Prostate gland (tissue), 2 donors: ENCODE measurements at regions not wholly inside any gene's neighbourhood (a gene's known extent, or its start where the extent isn't known, plus 50 kb on each side); places are given as distances from the start of the nearest gene placed in this dataset.

Experiments used
- POLR2A ChIP-seq: fragments of 450-650 bp; IDR thresholded peaks from one replicate; pipeline ENCODE4 v1.6.1; 2016; ENCODE audit warnings: antibody characterized with exemption, mild to moderate bottlenecking
- POLR2AphosphoS5 ChIP-seq: sonication (generic); formaldehyde crosslinking; IDR thresholded peaks from one replicate; pipeline ENCODE4 v1.6.1; 2017; ENCODE audit warnings: antibody characterized with exemption
- TF ChIP-seq, protein P1 (sequence below), 4 experiments: fragments of 200-600 bp in 2 of 4; fragments of 450-650 bp in 2 of 4; sonication (generic) in 2 of 4; IDR thresholded peaks; 1 replicate in 3 of 4; 2 replicates in 1 of 4; pipeline ENCODE4 v1.5.1; 2016 to 2019; ENCODE audit warnings: antibody characterized with exemption in 4 of 4, mild to moderate bottlenecking in 2 of 4, moderate library complexity in 2 of 4

DNA sequence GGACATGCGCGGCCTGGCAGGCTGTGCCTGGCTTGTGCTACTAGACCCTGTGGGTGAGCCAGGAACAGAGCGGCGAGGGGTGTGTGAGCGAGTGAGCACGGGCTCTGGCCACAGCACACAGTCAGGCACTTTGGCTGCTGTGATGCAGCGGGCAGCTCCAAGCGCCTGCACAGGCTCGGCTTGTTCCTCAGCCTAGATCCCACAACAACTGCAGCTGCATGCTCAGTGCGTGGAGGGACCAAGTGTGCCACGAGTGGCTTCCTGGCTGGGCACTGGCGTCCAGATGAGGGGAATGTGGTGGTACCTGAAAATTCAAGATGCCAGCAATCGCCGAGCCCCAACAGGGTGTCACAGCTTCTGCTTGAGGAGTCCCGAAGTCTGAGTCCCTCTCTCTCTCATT, 1056.6 kb downstream of the RAPGEF2 start:
- TF ChIP-seq POLR2AphosphoS5 (no peak), POLR2A (no peak)
- TF ChIP-seq, protein P1, sequence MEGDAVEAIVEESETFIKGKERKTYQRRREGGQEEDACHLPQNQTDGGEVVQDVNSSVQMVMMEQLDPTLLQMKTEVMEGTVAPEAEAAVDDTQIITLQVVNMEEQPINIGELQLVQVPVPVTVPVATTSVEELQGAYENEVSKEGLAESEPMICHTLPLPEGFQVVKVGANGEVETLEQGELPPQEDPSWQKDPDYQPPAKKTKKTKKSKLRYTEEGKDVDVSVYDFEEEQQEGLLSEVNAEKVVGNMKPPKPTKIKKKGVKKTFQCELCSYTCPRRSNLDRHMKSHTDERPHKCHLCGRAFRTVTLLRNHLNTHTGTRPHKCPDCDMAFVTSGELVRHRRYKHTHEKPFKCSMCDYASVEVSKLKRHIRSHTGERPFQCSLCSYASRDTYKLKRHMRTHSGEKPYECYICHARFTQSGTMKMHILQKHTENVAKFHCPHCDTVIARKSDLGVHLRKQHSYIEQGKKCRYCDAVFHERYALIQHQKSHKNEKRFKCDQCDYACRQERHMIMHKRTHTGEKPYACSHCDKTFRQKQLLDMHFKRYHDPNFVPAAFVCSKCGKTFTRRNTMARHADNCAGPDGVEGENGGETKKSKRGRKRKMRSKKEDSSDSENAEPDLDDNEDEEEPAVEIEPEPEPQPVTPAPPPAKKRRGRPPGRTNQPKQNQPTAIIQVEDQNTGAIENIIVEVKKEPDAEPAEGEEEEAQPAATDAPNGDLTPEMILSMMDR (IDR thresholded peaks at IDR 0.05), result no peak
